ENCODE measurements at regions not wholly inside any gene's neighbourhood (a gene's known extent, or its start where the extent isn't known, plus 50 kb on each side); places are given as distances from the start of the nearest gene placed in this dataset.

- TF ChIP-seq CTCF (IDR thresholded peaks at IDR 0.05) (no peak), POLR2A (IDR thresholded peaks at IDR 0.05) (no peak)
Measured at GRCh38 chr1:81506699-81507098, 294.0 kb upstream of the ADGRL2 start.
